Anterior cingulate cortex (tissue), 58 donors: ENCODE measurements at regions not wholly inside any gene's neighbourhood (a gene's known extent, or its start where the extent isn't known, plus 50 kb on each side); places are given as distances from the start of the nearest gene placed in this dataset.
A peak's percentile ranks its signal among the peaks of the same experiment; 100 is the strongest.

ENCODE experiments used
- DNase-seq, 58 donors: peaks; one replicate each; lab custom pipeline; 2025; lab: John Stamatoyannopoulos, UW

GRCh38 chr2:204445149-204445548 lies 100.1 kb upstream of the PARD3B start:
- no peak for DNase-seq

GRCh38 chr2:204447722-204448121 lies 97.6 kb upstream of the PARD3B start:
- no peak for DNase-seq

GRCh38 chr2:204449977-204450376 lies 95.3 kb upstream of the PARD3B start:
- peak in 1 of 58 donors; percentile 4 for DNase-seq

GRCh38 chr2:204451766-204452165 lies 93.5 kb upstream of the PARD3B start:
- DNase-seq: no peak

- DNase-seq: peak in 26 of 58 donors; percentile 1 to 63 (median 12)
Observed at GRCh38 chr2:204452464-204453023, 92.7 kb upstream of the PARD3B start.

GRCh38 chr2:204453730-204454167 lies 91.5 kb upstream of the PARD3B start:
- DNase-seq: peak in 28 of 58 donors; percentile 2 to 47 (median 7)

- DNase-seq: no peak
Observed at GRCh38 chr2:204454672-204455380, 90.4 kb upstream of the PARD3B start.

- no peak for DNase-seq
Observed at GRCh38 chr2:204468746-204469429, 76.4 kb upstream of the PARD3B start.

GRCh38 chr2:204470178-204470620 lies 75.1 kb upstream of the PARD3B start:
- DNase-seq: no peak

- no peak for DNase-seq
Observed at GRCh38 chr2:204470621-204471196, 74.6 kb upstream of the PARD3B start.

- no peak for DNase-seq
Observed at GRCh38 chr2:204472375-204472774, 72.9 kb upstream of the PARD3B start.

- DNase-seq: no peak
Observed at GRCh38 chr2:204473224-204473623, 72.1 kb upstream of the PARD3B start.

GRCh38 chr2:204475399-204475798 lies 69.9 kb upstream of the PARD3B start:
- DNase-seq: no peak

GRCh38 chr2:204477358-204477950 lies 67.8 kb upstream of the PARD3B start:
- DNase-seq: no peak

- DNase-seq: no peak
Observed at GRCh38 chr2:204479557-204479956, 65.7 kb upstream of the PARD3B start.

GRCh38 chr2:204480676-204481075 lies 64.6 kb upstream of the PARD3B start:
- no peak for DNase-seq

GRCh38 chr2:204483608-204484081 lies 61.6 kb upstream of the PARD3B start:
- peak in 1 of 58 donors; percentile 8 for DNase-seq

- no peak for DNase-seq
Observed at GRCh38 chr2:204486321-204486720, 59.0 kb upstream of the PARD3B start.

- DNase-seq: no peak
Observed at GRCh38 chr2:204486805-204487204, 58.5 kb upstream of the PARD3B start.

- DNase-seq: no peak
Observed at GRCh38 chr2:204487447-204488229, 57.6 kb upstream of the PARD3B start.
